PFSK-1 (cell line): ENCODE measurements at regions not wholly inside any gene's neighbourhood (a gene's known extent, or its start where the extent isn't known, plus 50 kb on each side); places are given as distances from the start of the nearest gene placed in this dataset.

Experiments
- FOXP2 ChIP-seq: optimal IDR thresholded peaks from 2 replicates; pipeline ENCODE3; 2011; ENCODE audit warnings: borderline replicate concordance, control low read depth, inconsistent platforms; ENCODE audit not compliant: insufficient read depth; ENCODE audit errors: extremely low read length, extremely low read depth
- POLR2AphosphoS5 ChIP-seq: IDR thresholded peaks from 2 replicates; pipeline ENCODE4 v1.6.1; 2012; ENCODE audit warnings: low read depth, mild to moderate bottlenecking, control low read depth, low read length, moderate library complexity
- REST ChIP-seq, 2 experiments: IDR thresholded peaks; 2 replicates each; pipeline versions ENCODE4 v1.6.1 to v1.8.0; 2011 to 2012; ENCODE audit warnings: low read depth in 2 of 2, low read length in 2 of 2, control low read depth in 1 of 2, inconsistent platforms in 1 of 2, mild to moderate bottlenecking in 1 of 2, moderate library complexity in 1 of 2; ENCODE audit not compliant: insufficient read depth in 1 of 2
- SIN3A ChIP-seq: IDR thresholded peaks from 2 replicates; pipeline ENCODE4 v1.6.1; 2012; ENCODE audit warnings: mild to moderate bottlenecking, low read length, moderate library complexity, borderline replicate concordance; ENCODE audit not compliant: insufficient read depth
- TAF1 ChIP-seq: IDR thresholded peaks from 2 replicates; pipeline ENCODE4 v1.6.1; 2012; ENCODE audit warnings: low read length, control low read depth, borderline replicate concordance; ENCODE audit not compliant: insufficient read depth

DNA sequence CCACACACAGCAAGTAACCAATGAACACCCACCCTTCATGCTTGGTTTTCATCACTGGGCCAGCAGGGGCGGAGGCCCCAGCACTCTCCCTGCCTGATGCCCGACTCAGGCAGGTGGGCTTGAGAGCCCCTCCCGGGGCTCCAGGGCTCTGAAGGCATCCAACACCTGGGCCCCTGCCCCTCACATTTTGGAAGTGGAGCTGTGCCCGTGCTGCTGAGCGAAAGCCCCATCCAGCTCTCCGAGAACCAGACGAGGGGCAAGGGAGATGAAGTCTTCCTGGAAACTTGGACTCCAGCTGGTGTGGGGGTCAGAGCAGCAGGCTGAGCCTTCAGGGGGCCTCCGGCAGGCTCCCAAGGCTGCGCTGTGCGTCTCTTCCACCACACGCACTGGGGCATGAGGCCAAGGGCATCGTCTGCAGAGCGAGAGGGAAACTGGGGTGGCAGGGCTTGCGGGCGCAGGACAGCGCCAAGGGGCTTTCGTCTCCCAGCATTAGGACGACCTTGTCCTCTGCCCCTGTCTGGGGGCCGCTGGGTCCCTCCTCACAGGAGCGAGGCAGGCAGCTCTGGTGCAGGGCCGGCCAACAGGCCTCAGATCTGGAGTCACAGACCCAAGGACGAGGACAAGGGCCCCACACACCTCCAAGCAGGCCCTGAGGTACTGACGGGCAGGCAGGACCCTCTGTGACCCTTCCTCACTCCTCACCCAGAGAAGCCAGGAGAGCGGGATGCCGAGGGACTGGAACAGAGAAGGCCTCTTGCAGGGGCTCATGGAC lies 108.3 kb upstream of the FAM20C start:
- TF ChIP-seq FOXP2 (no peak), POLR2AphosphoS5 (no peak)

DNA sequence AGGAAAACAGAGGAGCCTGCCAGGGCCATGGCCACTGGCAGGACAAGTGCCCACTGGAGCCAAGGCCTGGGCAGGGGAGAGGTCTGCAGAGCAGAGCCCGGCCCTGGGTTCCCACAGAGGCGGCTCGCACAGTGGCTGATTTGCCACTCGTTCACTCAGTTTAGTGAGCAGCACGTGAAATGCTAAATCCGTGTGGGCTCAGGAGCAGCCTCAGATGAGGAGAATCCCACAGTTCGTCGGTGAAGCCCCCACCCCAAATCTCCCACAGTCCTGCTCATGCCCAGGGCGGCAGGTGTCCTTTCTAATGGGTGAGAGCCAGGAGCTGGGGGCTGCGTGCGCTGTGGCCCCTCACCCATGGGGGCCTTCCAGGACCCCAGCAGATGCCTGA lies 107.7 kb upstream of the FAM20C start:
- TF ChIP-seq POLR2AphosphoS5, result no peak
- TF ChIP-seq FOXP2, result no peak
- TF ChIP-seq TAF1, result no peak
- TF ChIP-seq REST (IDR thresholded peaks at IDR 0.05; ENCODE audit: insufficient read depth in 1 of 2, low read depth in 2 of 2, low read length in 2 of 2), result no peak
- TF ChIP-seq SIN3A, result no peak

GRCh38 chr7:85074-85882 lies 107.1 kb upstream of the FAM20C start:
- TF ChIP-seq REST (IDR thresholded peaks at IDR 0.05; ENCODE audit: insufficient read depth in 1 of 2, low read depth in 2 of 2, low read length in 2 of 2) (no peak), TAF1 (no peak), SIN3A (no peak), POLR2AphosphoS5 (no peak), FOXP2 (no peak)

DNA sequence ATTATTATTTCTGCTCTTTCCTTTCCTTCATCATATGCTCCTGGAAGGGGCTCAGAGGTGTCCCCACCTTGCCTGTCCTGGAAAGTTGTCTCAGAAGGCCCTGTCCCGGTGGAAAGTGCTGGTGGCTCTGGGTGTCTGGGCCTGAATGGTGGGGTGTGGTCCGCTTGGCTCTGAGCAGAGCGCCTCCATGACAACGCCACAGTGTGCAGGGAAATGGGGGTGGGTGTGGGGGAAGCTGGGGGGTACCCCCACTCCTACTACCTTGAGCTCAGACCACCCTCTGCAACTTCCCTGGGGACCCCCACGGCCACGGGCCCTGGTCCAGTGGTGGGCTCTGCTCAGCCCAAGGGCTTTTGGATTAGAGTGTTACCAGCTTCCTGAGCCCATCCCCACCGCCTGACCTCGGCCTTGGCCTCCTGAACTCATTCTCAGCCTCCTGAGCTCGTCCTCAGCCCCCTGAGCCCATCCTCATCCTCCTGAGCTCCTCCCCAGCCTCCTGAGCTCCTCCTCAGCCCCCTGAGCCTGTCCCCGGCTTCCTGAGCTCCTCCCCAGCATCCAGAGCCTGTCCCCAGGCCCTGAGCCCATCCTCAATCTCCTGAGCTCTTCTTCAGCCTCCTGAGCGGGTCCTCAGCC lies 106.4 kb upstream of the FAM20C start:
- no peak for TF ChIP-seq TAF1
- no peak for TF ChIP-seq REST (IDR thresholded peaks at IDR 0.05; ENCODE audit: insufficient read depth in 1 of 2, low read depth in 2 of 2, low read length in 2 of 2)
- no peak for TF ChIP-seq SIN3A
- TF ChIP-seq POLR2AphosphoS5, result no peak
- no peak for TF ChIP-seq FOXP2

DNA sequence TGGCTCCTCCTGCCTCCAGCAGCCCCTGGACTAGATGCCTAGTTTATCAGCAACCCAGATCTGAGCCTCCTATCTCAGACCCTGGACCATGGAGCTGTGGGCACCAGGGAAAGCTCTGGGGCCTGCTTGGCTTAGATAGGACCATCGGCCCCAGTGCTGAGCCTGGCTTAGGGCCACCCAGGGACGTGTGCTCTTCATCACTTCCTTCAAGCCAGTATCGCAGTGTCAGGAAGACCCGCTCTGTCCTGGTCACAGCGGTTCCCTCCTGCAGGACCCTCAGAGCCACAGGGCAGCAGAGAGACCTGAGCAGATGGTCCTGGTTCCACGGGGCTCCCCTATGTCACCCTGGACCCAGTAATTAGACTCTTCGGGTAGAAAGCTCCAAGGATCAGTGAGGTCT lies 105.7 kb upstream of the FAM20C start:
- no peak for TF ChIP-seq POLR2AphosphoS5
- no peak for TF ChIP-seq TAF1
- no peak for TF ChIP-seq REST (IDR thresholded peaks at IDR 0.05; ENCODE audit: insufficient read depth in 1 of 2, low read depth in 2 of 2, low read length in 2 of 2)
- TF ChIP-seq FOXP2, result no peak
